OCI-LY3 (cell line): ENCODE measurements at regions not wholly inside any gene's neighbourhood (a gene's known extent, or its start where the extent isn't known, plus 50 kb on each side); places are given as distances from the start of the nearest gene placed in this dataset.

Experiments
- H2AFZ ChIP-seq: fragments of 200-600, 300-600 bp; shearing (Covaris generic); 2 replicates; pipeline ENCODE4 v1.6.0; 2014; ENCODE audit warnings: antibody characterized with exemption, low read depth, low read length
- H3K27ac ChIP-seq: fragments of 200-600, 300-600 bp; sonication (generic); 2 replicates; pipeline ENCODE4 v1.5.1; 2014; ENCODE audit warnings: mild to moderate bottlenecking, low read length, moderate library complexity, mixed read lengths
- H3K27me3 ChIP-seq: fragments of 200-600, 300-600 bp; sonication (generic); 2 replicates; pipeline ENCODE4 v1.6.1; 2014; ENCODE audit warnings: low read depth, low read length, mixed read lengths
- H3K36me3 ChIP-seq: fragments of 200-600, 300-600 bp; sonication (generic); replicated peaks from 2 replicates; pipeline ENCODE3; 2014; ENCODE audit warnings: low read depth, low read length, mixed read lengths
- H3K4me1 ChIP-seq: fragments of 300-600, 200-600 bp; sonication (generic); 2 replicates; pipeline ENCODE4 v1.6.1; 2014; ENCODE audit warnings: low read length, mixed read lengths
- H3K4me2 ChIP-seq: fragments of 200-600, 300-600 bp; sonication (generic); 2 replicates; pipeline ENCODE4 v1.6.1; 2014; ENCODE audit warnings: low read length, mixed read lengths
- H3K4me3 ChIP-seq: fragments of 300-600, 200-600 bp; sonication (generic); 2 replicates; pipeline ENCODE4 v1.5.1; 2014; ENCODE audit warnings: antibody characterized with exemption, mild to moderate bottlenecking, low read length, moderate library complexity
- H3K79me2 ChIP-seq: fragments of 300-600, 200-600 bp; shearing (Covaris generic); 2 replicates; pipeline ENCODE4 v1.6.1; 2014; ENCODE audit warnings: mild to moderate bottlenecking, low read length, mixed read lengths
- H3K9ac ChIP-seq: fragments of 300-600, 200-600 bp; shearing (Covaris generic); 2 replicates; pipeline ENCODE4 v1.6.0; 2014; ENCODE audit warnings: mild to moderate bottlenecking, low read length, moderate library complexity
- H3K9me3 ChIP-seq: fragments of 200-600, 300-600 bp; shearing (Covaris generic); 2 replicates; pipeline ENCODE4 v1.6.1; 2014; ENCODE audit warnings: low read length, mixed read lengths; ENCODE audit not compliant: insufficient read depth
- H4K20me1 ChIP-seq: fragments of 200-600, 300-600 bp; sonication (generic); 2 replicates; pipeline ENCODE4 v1.6.1; 2016; ENCODE audit warnings: low read length, mixed read lengths; ENCODE audit not compliant: insufficient read depth
- CTCF ChIP-seq: fragments of 200-600, 300-600 bp; sonication (generic); IDR thresholded peaks from 2 replicates; pipeline ENCODE4 v1.5.1; 2014; ENCODE audit warnings: antibody characterized with exemption, low read length, low read depth
- EZH2phosphoT487 ChIP-seq: fragments of 200-600 bp; shearing (Covaris generic); IDR thresholded peaks from 2 replicates; pipeline ENCODE4 v1.6.1; 2018; ENCODE audit warnings: antibody characterized with exemption, mixed run types, low read depth

DNA sequence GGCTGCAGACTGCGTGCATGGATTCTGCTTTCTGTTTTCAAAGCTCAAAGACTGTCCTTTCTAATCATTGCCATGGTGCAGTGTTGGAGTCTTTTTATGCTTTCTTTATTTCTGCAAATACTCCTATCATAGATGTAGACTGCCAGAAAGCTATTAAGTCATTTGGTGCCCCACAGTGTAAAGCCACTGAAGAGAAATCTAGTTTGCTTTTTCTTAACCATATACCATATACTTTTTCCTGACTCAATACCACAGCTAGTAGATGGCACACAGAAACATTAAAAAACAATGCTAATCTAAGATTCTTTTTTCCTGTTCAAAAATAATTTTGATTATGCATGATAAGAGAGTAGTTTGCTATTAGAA, 109.9 kb upstream of the RAB27B start:
- H3K36me3 ChIP-seq = no peaks in the 10 kb centered on the region
- H3K9me3 ChIP-seq = no peaks in the 10 kb centered on the region
- H4K20me1 ChIP-seq = peaks cover 9% of the 10 kb centered on the region; the same call in 1 of the 2 replicates
- no peaks in the 10 kb centered on the region for H3K79me2 ChIP-seq
- peaks cover 78% of the 10 kb centered on the region for H3K27me3 ChIP-seq
- peak overlapping the region; percentile 74 for H3K4me3 ChIP-seq
- H2AFZ ChIP-seq = no peak overlapping the region
- H3K4me1 ChIP-seq = peaks cover 17% of the 10 kb centered on the region
- H3K4me2 ChIP-seq = peak overlapping the region; percentile 85
- no peak overlapping the region for H3K9ac ChIP-seq
- no peak overlapping the region for H3K27ac ChIP-seq
- TF ChIP-seq EZH2phosphoT487 (no peak), CTCF (no peak)

- Histone ChIP-seq H3K36me3 (no peaks in the 10 kb centered on the region), H3K9ac (no peak overlapping the region), H3K4me3 (no peak overlapping the region), H2AFZ (no peak overlapping the region), H3K27ac (no peak overlapping the region), H3K79me2 (no peaks in the 10 kb centered on the region), H4K20me1 (peaks cover 7% of the 10 kb centered on the region; the same call in 1 of the 2 replicates), H3K4me2 (no peak overlapping the region), H3K9me3 (no peaks in the 10 kb centered on the region), H3K4me1 (peaks cover 17% of the 10 kb centered on the region), H3K27me3 (peaks cover 77% of the 10 kb centered on the region)
- no peak for TF ChIP-seq EZH2phosphoT487
- no peak for TF ChIP-seq CTCF
Observed at GRCh38 chr18:54720620-54721019, 107.7 kb upstream of the RAB27B start.

GRCh38 chr18:54726143-54726542, 102.1 kb upstream of the RAB27B start:
- H3K9me3 ChIP-seq = no peaks in the 10 kb centered on the region
- H2AFZ ChIP-seq = no peak overlapping the region
- no peak overlapping the region for H3K4me3 ChIP-seq
- H3K9ac ChIP-seq = no peak overlapping the region
- H3K79me2 ChIP-seq = no peaks in the 10 kb centered on the region
- no peaks in the 10 kb centered on the region for H4K20me1 ChIP-seq
- H3K4me1 ChIP-seq = no peaks in the 10 kb centered on the region
- H3K4me2 ChIP-seq = no peak overlapping the region
- H3K27ac ChIP-seq = no peak overlapping the region
- no peaks in the 10 kb centered on the region for H3K36me3 ChIP-seq
- TF ChIP-seq CTCF = no peak
- TF ChIP-seq EZH2phosphoT487 = no peak
- H3K27me3 ChIP-seq = peaks cover 32% of the 10 kb centered on the region

DNA sequence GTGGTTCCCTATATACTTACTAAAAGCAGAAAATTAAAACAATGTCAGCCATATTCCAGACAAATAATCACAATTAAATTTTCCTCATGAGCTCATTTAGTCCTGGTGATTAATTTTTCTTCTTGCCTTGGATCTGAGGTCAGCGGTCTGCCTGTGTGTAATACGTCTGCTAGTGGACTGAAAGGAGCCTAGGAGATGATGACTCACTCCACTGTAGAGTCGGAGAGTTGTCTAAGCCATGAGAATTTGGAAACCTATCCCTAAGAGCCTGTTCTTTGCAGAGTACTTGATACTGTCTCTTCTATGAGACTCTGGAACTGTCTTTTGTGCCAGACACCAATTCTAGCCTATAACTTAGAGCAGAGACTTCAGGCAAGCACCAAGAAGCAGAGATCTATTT, 94.2 kb upstream of the RAB27B start:
- Histone ChIP-seq H3K4me2 (no peak overlapping the region), H3K9me3 (peaks cover 4% of the 10 kb centered on the region; the same call in 1 of the 2 replicates), H3K27ac (no peak overlapping the region), H4K20me1 (no peaks in the 10 kb centered on the region), H3K79me2 (no peaks in the 10 kb centered on the region), H2AFZ (no peak overlapping the region), H3K27me3 (0 out of 2 replicates have a peak, but pooled peaks cover 7% of the 10 kb centered on the region), H3K36me3 (no peaks in the 10 kb centered on the region), H3K4me3 (no peak overlapping the region), H3K9ac (no peak overlapping the region), H3K4me1 (no peaks in the 10 kb centered on the region)
- no peak for TF ChIP-seq CTCF
- TF ChIP-seq EZH2phosphoT487 = no peak
